ENCODE measurements at regions not wholly inside any gene's neighbourhood (a gene's known extent, or its start where the extent isn't known, plus 50 kb on each side); places are given as distances from the start of the nearest gene placed in this dataset.

DNA sequence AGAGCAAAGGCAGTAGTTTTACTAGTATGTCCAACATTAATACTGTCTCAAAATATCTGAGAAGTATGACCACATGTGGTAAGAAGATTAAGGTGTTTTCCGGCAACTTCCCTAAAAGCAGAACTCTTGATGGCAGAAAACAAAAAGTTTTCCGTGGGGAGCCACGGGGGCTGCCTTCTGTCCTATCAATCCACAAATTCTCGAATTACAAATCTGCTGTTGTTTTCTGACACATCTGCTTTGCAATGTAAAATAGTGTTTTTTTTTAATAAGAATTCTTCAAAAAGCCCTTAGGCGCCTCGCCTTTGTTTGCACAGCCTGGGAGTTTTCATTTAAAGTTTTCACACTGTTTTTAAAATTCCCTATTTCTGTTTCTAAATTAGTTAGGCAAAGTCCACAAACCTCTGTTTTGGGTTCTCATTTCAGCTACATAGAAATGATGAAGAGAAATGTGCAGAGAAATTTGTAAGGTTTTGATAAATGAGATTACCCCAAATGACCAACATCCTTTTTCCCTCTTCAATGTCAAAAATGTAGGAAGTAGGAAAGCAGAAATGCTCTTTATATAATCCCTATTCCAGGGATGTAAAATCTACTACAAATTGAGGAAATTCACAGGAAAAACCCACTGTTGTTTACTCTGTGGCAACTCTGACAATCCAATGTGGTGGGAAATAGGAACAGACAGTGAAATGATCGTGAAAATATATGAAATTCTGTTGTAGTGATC, 385.8 kb downstream of the ZEB2 start:
- Histone ChIP-seq H3K79me2 (ENCODE audit: control insufficient read depth, insufficient read depth, low read length) (no peaks in the 10 kb centered on the region), H3K36me3 (ENCODE audit: control insufficient read depth, insufficient read depth, low read length) (no peaks in the 10 kb centered on the region), H4K20me1 (replicated peaks; ENCODE audit: control insufficient read depth, insufficient read depth, low read length) (no peaks in the 10 kb centered on the region), H3K27ac (ENCODE audit: extremely low read depth, low read depth, low read length) (peak overlapping the region; percentile 13; the same call in 2 of the 3 replicates), H2AFZ (ENCODE audit: low read depth, low read length) (peak overlapping the region; percentile 84), H3K4me1 (replicated peaks in 1 of 2; ENCODE audit: control insufficient read depth in 2 of 2, insufficient read depth in 2 of 2, low read length in 2 of 2) (peaks cover 0 to 12% of the 10 kb centered on the region in 2 experiments; a peak in 2 of 5 replicates), H3K4me3 (no peak overlapping the region), H3K9me3 (replicated peaks; ENCODE audit: control insufficient read depth, insufficient read depth, low read depth, low read length) (no peaks in the 10 kb centered on the region), H3K9ac (ENCODE audit: insufficient read depth in 1 of 2, low read depth in 2 of 2, low read length in 2 of 2) (peak overlapping the region in 1 of 2 experiments; percentile 24; a peak in 2 of 4 replicates), H3K4me2 (ENCODE audit: insufficient read depth, low read length) (no peak overlapping the region), H3K9me1 (ENCODE audit: control insufficient read depth, insufficient read depth, low read length) (no peaks in the 10 kb centered on the region), H3K27me3 (ENCODE audit: control insufficient read depth in 2 of 2, insufficient read depth in 2 of 2, low read length in 2 of 2) (no peaks in the 10 kb centered on the region)
- BruUV-seq (replicated peaks) = no TSS peak
- in situ Hi-C loops (cut with MboI) = no loop called here
- peak; percentile 70 for ATAC-seq
- peak in 2 of 4 experiments; percentile 22 to 47 for DNase-seq (ENCODE audit: extremely low read depth in 1 of 4, low spot score in 3 of 4)
- CTCF ChIA-PET (ENCODE audit: low intra/inter-chr PET ratio) = no interaction called here
- peak; percentile 66 for FAIRE-seq
- POLR2A ChIA-PET = no interaction called here
- intact Hi-C loops (cut with micrococcal nuclease) = no loop called here
- 40% methylated on average over 7 of the region's 7 CpGs for WGBS (ENCODE audit: insufficient coverage, low coverage, missing lambda C conversion rate)
- TF ChIP-seq CC2D1A (IDR thresholded peaks at IDR 0.05) (no peak), SPI1 (IDR thresholded peaks at IDR 0.05; ENCODE audit: borderline replicate concordance, low read depth, low read length) (peak; percentile 63), ILF3 (IDR thresholded peaks at IDR 0.05; ENCODE audit: borderline replicate concordance) (no peak), CAMTA2 (CRISPR knock-in tag; conservative IDR thresholded peaks at IDR 0.05) (no peak), ZNF134 (CRISPR knock-in tag; conservative IDR thresholded peaks at IDR 0.05) (no peak), DPF2 (IDR thresholded peaks at IDR 0.05) (0 out of 2 replicates have a peak, but pooled peaks have one; percentile 34), L3MBTL2 (IDR thresholded peaks at IDR 0.05) (peak; percentile 26; the same call in 1 of the 2 replicates), SMARCC2 (IDR thresholded peaks at IDR 0.05; ENCODE audit: low read depth) (no peak), ARID1B (IDR thresholded peaks at IDR 0.05) (peak; percentile 50), KAT2B (IDR thresholded peaks at IDR 0.05; ENCODE audit: low read depth, low read length) (no peak), MEIS2 (IDR thresholded peaks at IDR 0.05; ENCODE audit: partially characterized antibody) (no peak), CHD4 (IDR thresholded peaks at IDR 0.05; ENCODE audit: insufficient read depth, insufficient replicate concordance, low read depth, low read length, poor library complexity, severe bottlenecking) (no peak), CHAMP1 (IDR thresholded peaks at IDR 0.05) (0 out of 2 replicates have a peak, but pooled peaks have one; percentile 26)
- TF ChIP-seq, protein P1, sequence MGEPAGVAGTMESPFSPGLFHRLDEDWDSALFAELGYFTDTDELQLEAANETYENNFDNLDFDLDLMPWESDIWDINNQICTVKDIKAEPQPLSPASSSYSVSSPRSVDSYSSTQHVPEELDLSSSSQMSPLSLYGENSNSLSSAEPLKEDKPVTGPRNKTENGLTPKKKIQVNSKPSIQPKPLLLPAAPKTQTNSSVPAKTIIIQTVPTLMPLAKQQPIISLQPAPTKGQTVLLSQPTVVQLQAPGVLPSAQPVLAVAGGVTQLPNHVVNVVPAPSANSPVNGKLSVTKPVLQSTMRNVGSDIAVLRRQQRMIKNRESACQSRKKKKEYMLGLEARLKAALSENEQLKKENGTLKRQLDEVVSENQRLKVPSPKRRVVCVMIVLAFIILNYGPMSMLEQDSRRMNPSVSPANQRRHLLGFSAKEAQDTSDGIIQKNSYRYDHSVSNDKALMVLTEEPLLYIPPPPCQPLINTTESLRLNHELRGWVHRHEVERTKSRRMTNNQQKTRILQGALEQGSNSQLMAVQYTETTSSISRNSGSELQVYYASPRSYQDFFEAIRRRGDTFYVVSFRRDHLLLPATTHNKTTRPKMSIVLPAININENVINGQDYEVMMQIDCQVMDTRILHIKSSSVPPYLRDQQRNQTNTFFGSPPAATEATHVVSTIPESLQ (CRISPR knock-in tag; IDR thresholded peaks at IDR 0.05) = no peak
- TF ChIP-seq, protein P2, sequence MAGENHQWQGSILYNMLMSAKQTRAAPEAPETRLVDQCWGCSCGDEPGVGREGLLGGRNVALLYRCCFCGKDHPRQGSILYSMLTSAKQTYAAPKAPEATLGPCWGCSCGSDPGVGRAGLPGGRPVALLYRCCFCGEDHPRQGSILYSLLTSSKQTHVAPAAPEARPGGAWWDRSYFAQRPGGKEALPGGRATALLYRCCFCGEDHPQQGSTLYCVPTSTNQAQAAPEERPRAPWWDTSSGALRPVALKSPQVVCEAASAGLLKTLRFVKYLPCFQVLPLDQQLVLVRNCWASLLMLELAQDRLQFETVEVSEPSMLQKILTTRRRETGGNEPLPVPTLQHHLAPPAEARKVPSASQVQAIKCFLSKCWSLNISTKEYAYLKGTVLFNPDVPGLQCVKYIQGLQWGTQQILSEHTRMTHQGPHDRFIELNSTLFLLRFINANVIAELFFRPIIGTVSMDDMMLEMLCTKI (IDR thresholded peaks at IDR 0.05; ENCODE audit: partially characterized antibody) = no peak
